Ovary (tissue), 7 donors: ENCODE measurements at regions not wholly inside any gene's neighbourhood (a gene's known extent, or its start where the extent isn't known, plus 50 kb on each side); places are given as distances from the start of the nearest gene placed in this dataset.

Experiments
- DNase-seq, 5 donors: peaks; one replicate each; pipeline ENCODE4 v3.0.0-alpha.2; 2019 to 2020
- H3K27ac ChIP-seq, 2 donors: fragments of 200-600 bp; one replicate each; pipeline versions ENCODE4 v1.5.1 to v1.8.0; 2019 to 2022
- H3K27me3 ChIP-seq: fragments of 200-600 bp; one replicate; pipeline ENCODE4 v1.8.0; 2022
- H3K36me3 ChIP-seq: fragments of 200-600 bp; sonication (generic); one replicate; pipeline ENCODE4 v1.5.1; 2019
- H3K4me1 ChIP-seq: one replicate; pipeline ENCODE4 v1.8.1; 2013; ENCODE audit warnings: mild to moderate bottlenecking, moderate library complexity; ENCODE audit not compliant: insufficient read depth
- H3K4me3 ChIP-seq: fragments of 200-600 bp; sonication (generic); one replicate; pipeline ENCODE4 v1.5.1; 2017
- H3K9me3 ChIP-seq, 2 donors: fragments of 200-600 bp in 1 of 2; sonication (generic) in 1 of 2; one replicate each; pipeline versions ENCODE4 v1.5.1 to v1.8.1; 2013 to 2019; ENCODE audit warnings: mild to moderate bottlenecking in 1 of 2, moderate library complexity in 1 of 2
- CTCF ChIP-seq, 3 donors: fragments of 450-650 bp in 2 of 3; fragments of 200-600 bp in 1 of 3; IDR thresholded peaks; one replicate each; pipeline versions ENCODE4 v1.5.1 to v1.8.0; 2016 to 2022; ENCODE audit warnings: antibody characterized with exemption in 3 of 3, mild to moderate bottlenecking in 1 of 3
- EP300 ChIP-seq: sonication (generic); formaldehyde crosslinking; IDR thresholded peaks from one replicate; pipeline ENCODE4 v1.6.1; 2017; ENCODE audit warnings: antibody characterized with exemption
- POLR2A ChIP-seq: fragments of 450-650 bp; IDR thresholded peaks from one replicate; pipeline ENCODE4 v1.6.1; 2017; ENCODE audit warnings: antibody characterized with exemption, mild to moderate bottlenecking, moderate library complexity
- WGBS, 3 donors: extraction: QIAGEN DNeasy Blood & Tissue Kit in 1 of 3; methylation state at CpG; one replicate each; pipeline versions ENCODE4 v1.1.5 to v1.1.7; 2013 to 2017; 5-methylcytosine and 5-hydroxymethylcytosine counted together
- intact Hi-C, 4 donors: fragments of 100-400 bp; cut with DNase I; formaldehyde crosslinking; loops; one replicate each; pipeline versions ENCODE4 v1.11.0 to v1.15.1; 2022 to 2023
- donor health status: DM: no; HTN: no; CAD: no; lungs with moderate emphysema.
- donor health status: DM: no; HTN: no; CAD: no.
- donor health status: Bipolar disorder and iron deficiency.
- donor health status: DM: no; HTN: no; CAD: no.
- donor health status: DM: yes; HTN: yes; CAD: no.

- no peaks in the 10 kb centered on the region for H3K27me3 ChIP-seq
- H3K9me3 ChIP-seq: no peaks in the 10 kb centered on the region
- no peak for DNase-seq
- no peaks in the 10 kb centered on the region for H3K36me3 ChIP-seq
- H3K4me3 ChIP-seq: no peak overlapping the region
- no peak for TF ChIP-seq POLR2A
- TF ChIP-seq EP300: no peak
- TF ChIP-seq CTCF (IDR thresholded peaks at IDR 0.05): no peak
- no peak overlapping the region for H3K27ac ChIP-seq
- intact Hi-C loops: no loop called here
- WGBS, 3 donors: 82 to 91% (median 88%) methylated on average over 5 of the region's 5 CpGs
- peaks cover 4% of the 10 kb centered on the region for H3K4me1 ChIP-seq
Measured at GRCh38 chr6:6923605-6924004, 184.2 kb upstream of the RREB1 start.

DNA sequence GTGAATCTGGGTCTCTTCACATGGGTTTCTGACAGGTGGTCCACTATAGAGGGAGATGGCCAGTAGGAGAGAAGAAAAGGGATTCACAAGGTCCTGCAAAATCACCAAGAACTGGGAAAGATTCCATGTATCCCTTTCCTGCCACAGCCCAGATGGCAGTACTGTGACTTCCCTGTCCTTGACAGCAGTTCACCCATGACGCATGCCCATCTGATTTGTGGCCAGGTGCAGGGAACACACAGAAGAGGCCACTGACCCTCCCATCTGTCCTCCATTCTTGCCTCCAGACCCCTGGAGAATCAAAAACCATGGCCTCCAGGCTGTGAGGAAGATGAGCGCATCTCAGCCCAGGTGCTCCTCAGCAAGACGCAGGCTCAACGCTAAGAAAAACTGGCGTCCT, 183.1 kb upstream of the RREB1 start:
- Histone ChIP-seq H3K9me3 (no peaks in the 10 kb centered on the region), H3K4me3 (no peak overlapping the region), H3K27ac (no peak overlapping the region), H3K27me3 (no peaks in the 10 kb centered on the region), H3K36me3 (no peaks in the 10 kb centered on the region), H3K4me1 (peaks cover 4% of the 10 kb centered on the region)
- TF ChIP-seq EP300 (no peak), CTCF (IDR thresholded peaks at IDR 0.05) (no peak), POLR2A (no peak)
- intact Hi-C loops: no loop called here
- WGBS, 3 donors: 85 to 98% (median 87%) methylated on average over 5 of the region's 5 CpGs
- DNase-seq: no peak

GRCh38 chr6:6925391-6926164, 182.2 kb upstream of the RREB1 start:
- TF ChIP-seq EP300 (no peak), POLR2A (no peak), CTCF (IDR thresholded peaks at IDR 0.05) (no peak)
- 91 to 93% (median 91%) methylated on average over 10 of the region's 10 CpGs for WGBS, 3 donors
- no peak overlapping the region for H3K27ac ChIP-seq

DNA sequence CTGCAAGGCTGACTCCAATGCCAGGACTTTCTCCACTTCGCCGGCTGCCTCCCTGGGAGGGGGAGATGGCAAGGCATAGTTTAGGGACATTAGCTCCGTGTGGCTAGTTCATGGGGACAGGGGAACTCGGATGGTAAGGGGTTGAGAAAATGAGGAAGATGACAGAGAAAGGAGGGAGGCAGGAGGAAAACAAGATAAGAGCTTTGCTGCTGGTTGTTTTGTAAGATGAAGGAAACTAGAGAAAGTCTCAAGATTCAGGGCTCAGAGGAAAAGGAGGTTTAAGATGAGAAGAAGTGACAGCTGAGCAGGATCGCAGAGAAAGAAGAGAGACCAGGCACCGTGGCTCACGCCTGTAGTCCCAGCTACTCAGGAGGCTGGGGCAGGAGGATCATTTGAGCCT, 180.9 kb upstream of the RREB1 start:
- TF ChIP-seq POLR2A (no peak), EP300 (no peak), CTCF (IDR thresholded peaks at IDR 0.05) (no peak)
- Histone ChIP-seq H3K36me3 (no peaks in the 10 kb centered on the region), H3K9me3 (no peaks in the 10 kb centered on the region), H3K27ac (no peak overlapping the region), H3K4me1 (peaks cover 8% of the 10 kb centered on the region), H3K4me3 (no peak overlapping the region), H3K27me3 (no peaks in the 10 kb centered on the region)
- no peak for DNase-seq
- WGBS, 3 donors: 76 to 86% (median 80%) methylated on average over 7 of the region's 7 CpGs
- intact Hi-C loops: no loop called here

More at GRCh38 chr6:6925391-6926164, 182.2 kb upstream of the RREB1 start:
- Histone ChIP-seq H3K9me3 (no peaks in the 10 kb centered on the region), H3K4me3 (no peak overlapping the region), H3K4me1 (peaks cover 4% of the 10 kb centered on the region), H3K36me3 (no peaks in the 10 kb centered on the region), H3K27me3 (no peaks in the 10 kb centered on the region)
- DNase-seq: no peak
- intact Hi-C loops: no loop called here
